CD4-positive, alpha-beta memory T cell (primary cell): ENCODE measurements at regions not wholly inside any gene's neighbourhood (a gene's known extent, or its start where the extent isn't known, plus 50 kb on each side); places are given as distances from the start of the nearest gene placed in this dataset.
"Not testable (repeated sequence)": the region's sequence is repeated elsewhere in the genome, so short reads cannot be mapped to it uniquely, and the experiment has no call there.

ENCODE experiments used
- CTCF ChIA-PET: fragments of 350-600 bp; sonication (Branson Sonifier 250); formaldehyde crosslinking; loops from one replicate; lab custom pipeline; 2021; ENCODE audit warnings: inconsistent platforms; ENCODE audit not compliant: partially characterized antibody; lab: Charles Lee
- POLR2A ChIA-PET: fragments of 350-600 bp; sonication (Branson Sonifier 250); formaldehyde crosslinking; loops from one replicate; lab custom pipeline; 2021; ENCODE audit not compliant: partially characterized antibody; lab: Charles Lee
- DNase-seq, 5 donors: peaks; one replicate each; pipeline versions ENCODE4 v3.0.0 to v3.0.0-alpha.2; 2020 to 2022; ENCODE audit warnings: mixed read lengths in 1 of 5
- H3K27ac ChIP-seq: one replicate; pipeline ENCODE4 v1.7.0; 2013; ENCODE audit warnings: low read depth, low read length
- H3K27me3 ChIP-seq: 2 replicates; pipeline ENCODE4 v1.7.0; 2013; ENCODE audit warnings: mild to moderate bottlenecking, low read length, moderate library complexity; ENCODE audit not compliant: insufficient read depth
- H3K36me3 ChIP-seq: 2 replicates; pipeline ENCODE4 v1.7.0; 2013; ENCODE audit warnings: mild to moderate bottlenecking, low read length, moderate library complexity; ENCODE audit not compliant: insufficient read depth
- H3K4me1 ChIP-seq: 2 replicates; pipeline ENCODE4 v1.7.0; 2013; ENCODE audit warnings: mild to moderate bottlenecking, low read length, moderate library complexity; ENCODE audit not compliant: insufficient read depth
- H3K4me3 ChIP-seq, 2 donors: one replicate each; pipeline ENCODE4 v1.7.0; 2013; ENCODE audit warnings: low read length in 2 of 2, mild to moderate bottlenecking in 1 of 2
- H3K9me3 ChIP-seq, 2 donors: one replicate each; pipeline ENCODE4 v1.7.0; 2013; ENCODE audit warnings: low read length in 2 of 2, control low read depth in 1 of 2; ENCODE audit not compliant: control insufficient read depth in 1 of 2
- H3K27ac Mint-ChIP-seq, 7 donors: one replicate each; pipeline ENCODE4 v1.8.0; 2020 to 2021; ENCODE audit warnings: mixed read lengths in 7 of 7, mild to moderate bottlenecking in 6 of 7, inconsistent platforms in 3 of 7, moderate library complexity in 3 of 7
- H3K27me3 Mint-ChIP-seq, 2 donors: one replicate each; pipeline ENCODE4 v1.8.0; 2020 to 2021; ENCODE audit warnings: mixed read lengths in 2 of 2
- H3K36me3 Mint-ChIP-seq, 2 donors: one replicate each; pipeline ENCODE4 v1.8.0; 2020 to 2021; ENCODE audit warnings: mixed read lengths in 2 of 2, inconsistent platforms in 1 of 2, mild to moderate bottlenecking in 1 of 2
- H3K4me1 Mint-ChIP-seq, 4 donors: one replicate each; pipeline ENCODE4 v1.8.0; 2020 to 2021; ENCODE audit warnings: mixed read lengths in 4 of 4, mild to moderate bottlenecking in 1 of 4
- H3K4me3 Mint-ChIP-seq, 8 donors: one replicate each; pipeline ENCODE4 v1.8.0; 2020 to 2021; ENCODE audit warnings: mixed read lengths in 8 of 8, mild to moderate bottlenecking in 7 of 8, moderate library complexity in 6 of 8, inconsistent platforms in 3 of 8
- H3K9me3 Mint-ChIP-seq, 8 donors: one replicate each; pipeline ENCODE4 v1.8.0; 2020 to 2021; ENCODE audit warnings: mixed read lengths in 8 of 8, mild to moderate bottlenecking in 5 of 8, inconsistent platforms in 3 of 8, moderate library complexity in 1 of 8
- intact Hi-C: fragments of 100-400 bp; cut with micrococcal nuclease; formaldehyde crosslinking; loops from one replicate; pipeline ENCODE4 v1.15.1; 2023

DNA sequence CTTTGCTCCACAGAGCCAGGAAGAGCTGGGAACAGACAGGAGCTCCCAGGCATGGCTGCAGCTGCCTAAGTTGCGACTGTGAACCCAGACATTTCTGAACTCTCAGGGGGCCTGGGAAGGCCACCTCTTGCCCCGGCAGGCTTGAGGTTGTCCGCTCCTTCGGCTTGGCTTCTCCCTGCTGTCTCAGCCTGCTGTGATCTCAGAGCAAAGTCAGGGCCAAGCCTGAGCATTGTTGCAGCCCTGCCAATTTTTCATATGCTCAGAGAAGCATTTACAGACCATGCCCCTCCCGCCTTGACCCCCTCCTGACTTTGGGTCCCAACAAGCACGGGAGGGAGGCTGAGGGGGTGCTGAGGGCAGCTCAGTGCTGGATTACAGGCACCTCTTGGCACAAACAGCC is 1439.1 kb upstream of the FLRT2 start:
- no peak for DNase-seq

DNA sequence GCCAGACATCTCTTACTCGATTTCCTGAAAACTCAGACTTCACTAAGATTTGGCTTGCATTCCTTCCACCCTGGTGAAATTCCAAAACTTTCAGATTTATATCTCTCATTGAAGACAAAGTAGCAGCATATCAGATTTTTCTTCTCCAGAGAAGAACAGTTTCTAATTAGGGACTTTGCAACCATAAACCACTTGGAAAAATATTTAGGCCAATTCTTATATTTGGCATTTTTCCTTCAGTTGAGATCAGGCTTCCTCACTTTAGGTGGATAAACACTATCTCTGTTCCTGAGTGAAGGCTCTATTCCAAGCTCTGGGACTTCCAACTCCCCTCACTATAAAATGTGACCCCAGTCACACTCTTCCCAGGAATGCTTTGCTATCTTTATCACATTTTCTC is 1434.3 kb upstream of the FLRT2 start:
- Histone ChIP-seq H3K27me3 (no peaks in the 10 kb centered on the region), H3K4me1 (no peaks in the 10 kb centered on the region), H3K4me3 (no peak overlapping the region), H3K27ac (no peak overlapping the region), H3K36me3 (no peaks in the 10 kb centered on the region), H3K9me3 (no peaks in the 10 kb centered on the region)
- intact Hi-C loops: no loop called here
- Mint-ChIP-seq H3K4me3 (no peak overlapping the region), H3K36me3 (no peaks in the 10 kb centered on the region), H3K27me3 (no peaks in the 10 kb centered on the region), H3K4me1 (no peaks in the 10 kb centered on the region), H3K27ac (no peak overlapping the region), H3K9me3 (peaks cover 0 to 28% (median 16%) of the 10 kb centered on the region in 8 donors)
- POLR2A ChIA-PET: no interaction called here
- CTCF ChIA-PET: no interaction called here
- no peak for DNase-seq

More for the DNA sequence above, 1439.1 kb upstream of the FLRT2 start:
- no peak overlapping the region for H3K4me3 ChIP-seq
- H3K27ac Mint-ChIP-seq: no peak overlapping the region
- intact Hi-C loops: no loop called here
- no peaks in the 10 kb centered on the region for H3K9me3 ChIP-seq
- no peak overlapping the region for H3K27ac ChIP-seq
- peaks cover 0 to 19% (median 12%) of the 10 kb centered on the region in 8 donors for H3K9me3 Mint-ChIP-seq
- POLR2A ChIA-PET: no interaction called here
- no peak overlapping the region for H3K4me3 Mint-ChIP-seq
- no peaks in the 10 kb centered on the region for H3K36me3 ChIP-seq
- no peaks in the 10 kb centered on the region for H3K27me3 ChIP-seq
- CTCF ChIA-PET: no interaction called here
- H3K27me3 Mint-ChIP-seq: no peaks in the 10 kb centered on the region
- H3K36me3 Mint-ChIP-seq: no peaks in the 10 kb centered on the region
- no peaks in the 10 kb centered on the region for H3K4me1 Mint-ChIP-seq
- no peaks in the 10 kb centered on the region for H3K4me1 ChIP-seq

DNA sequence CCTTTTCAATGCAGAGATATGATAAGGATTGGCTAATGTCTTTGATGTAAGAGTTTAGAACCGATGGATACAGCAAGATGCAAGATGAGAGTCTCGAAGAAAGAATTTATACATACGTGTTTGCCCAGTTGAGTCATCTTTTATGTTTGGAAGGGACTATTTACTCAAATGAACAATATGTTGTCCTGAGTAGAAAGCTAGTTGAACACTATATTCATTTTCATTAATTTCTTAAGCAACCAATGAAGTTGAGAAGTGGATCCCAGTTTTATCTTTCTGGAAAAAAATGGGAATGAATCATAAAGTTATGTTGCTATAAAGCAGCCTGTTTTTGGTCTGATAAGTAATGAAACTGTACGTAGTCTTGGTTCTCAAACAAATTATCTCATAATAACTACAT is 1431.7 kb upstream of the FLRT2 start:
- Histone ChIP-seq H3K4me3 (no peak overlapping the region), H3K36me3 (no peaks in the 10 kb centered on the region), H3K9me3 (peaks cover 0 to 8% of the 10 kb centered on the region in 2 donors), H3K27ac (no peak overlapping the region), H3K27me3 (no peaks in the 10 kb centered on the region), H3K4me1 (no peaks in the 10 kb centered on the region)
- intact Hi-C loops: no loop called here
- Mint-ChIP-seq H3K4me3 (no peak overlapping the region), H3K4me1 (no peaks in the 10 kb centered on the region), H3K9me3 (peaks cover 0 to 45% (median 31%) of the 10 kb centered on the region in 8 donors), H3K27ac (no peak overlapping the region), H3K27me3 (no peaks in the 10 kb centered on the region), H3K36me3 (peaks cover 0 to 1% of the 10 kb centered on the region in 2 donors)
- CTCF ChIA-PET: no interaction called here
- no peak for DNase-seq
- POLR2A ChIA-PET: no interaction called here

DNA sequence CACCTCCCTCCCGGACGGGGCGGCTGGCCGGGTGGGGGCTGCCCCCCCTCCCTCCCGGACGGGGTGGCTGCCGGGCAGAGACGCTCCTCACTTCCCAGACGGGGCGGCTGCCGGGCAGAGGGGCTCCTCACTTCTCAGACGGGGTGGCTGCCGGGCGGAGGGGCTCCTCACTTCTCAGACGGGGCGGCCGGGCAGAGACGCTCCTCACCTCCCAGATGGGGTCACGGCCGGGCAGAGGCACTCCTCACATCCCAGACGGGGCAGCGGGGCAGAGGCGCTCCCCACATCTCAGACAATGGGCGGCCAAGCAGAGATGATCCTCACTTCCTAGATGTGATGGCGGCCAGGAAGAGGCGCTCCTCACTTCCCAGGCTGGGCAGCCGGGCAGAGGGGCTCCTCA is 1430.4 kb upstream of the FLRT2 start:
- H3K27ac ChIP-seq, H3K9me3 ChIP-seq, H3K4me1 Mint-ChIP-seq, DNase-seq, H3K36me3 ChIP-seq, POLR2A ChIA-PET, H3K27me3 Mint-ChIP-seq, H3K4me1 ChIP-seq, H3K4me3 Mint-ChIP-seq, H3K27ac Mint-ChIP-seq, H3K4me3 ChIP-seq, H3K27me3 ChIP-seq, H3K36me3 Mint-ChIP-seq, intact Hi-C loops, CTCF ChIA-PET: not testable (repeated sequence)
- peaks cover 0 to 51% (median 30%) of the 10 kb centered on the region in 8 donors for H3K9me3 Mint-ChIP-seq

DNA sequence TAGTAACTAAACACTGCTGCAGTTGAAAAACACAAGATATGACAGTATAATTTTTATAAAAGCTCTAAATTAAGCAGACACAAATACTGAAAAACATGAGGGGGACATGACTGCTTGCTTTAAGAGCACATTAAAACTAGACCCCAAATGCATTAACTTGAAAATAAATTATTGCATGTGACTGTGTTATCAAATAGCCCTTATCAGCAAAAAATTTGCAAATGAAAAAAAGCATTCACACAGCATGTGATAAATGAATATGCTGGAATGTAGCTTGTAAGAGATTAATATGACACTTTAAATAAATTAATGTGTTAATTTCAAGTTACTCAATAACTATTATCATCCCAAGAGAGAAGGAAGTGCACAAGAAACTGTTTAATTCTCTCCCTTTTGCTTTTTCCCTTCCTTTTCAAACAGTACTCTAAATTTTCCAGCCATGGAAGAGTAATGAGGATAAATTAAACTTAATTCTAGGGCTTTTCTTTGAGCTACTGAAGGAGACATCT is 1422.1 kb upstream of the FLRT2 start:
- H3K36me3 ChIP-seq: no peaks in the 10 kb centered on the region
- POLR2A ChIA-PET: no interaction called here
- no peak overlapping the region for H3K4me3 Mint-ChIP-seq
- H3K27me3 ChIP-seq: no peaks in the 10 kb centered on the region
- intact Hi-C loops: no loop called here
- H3K4me1 Mint-ChIP-seq: no peaks in the 10 kb centered on the region
- H3K27me3 Mint-ChIP-seq: no peaks in the 10 kb centered on the region
- H3K36me3 Mint-ChIP-seq: no peaks in the 10 kb centered on the region
- no peak for DNase-seq
- H3K27ac ChIP-seq: no peak overlapping the region
- H3K4me1 ChIP-seq: no peaks in the 10 kb centered on the region
- H3K27ac Mint-ChIP-seq: no peak overlapping the region
- CTCF ChIA-PET: no interaction called here
- H3K4me3 ChIP-seq: no peak overlapping the region
- H3K9me3 Mint-ChIP-seq: peaks cover 0 to 18% (median 13%) of the 10 kb centered on the region in 8 donors
- H3K9me3 ChIP-seq: peaks cover 2 to 3% of the 10 kb centered on the region in 2 donors

DNA sequence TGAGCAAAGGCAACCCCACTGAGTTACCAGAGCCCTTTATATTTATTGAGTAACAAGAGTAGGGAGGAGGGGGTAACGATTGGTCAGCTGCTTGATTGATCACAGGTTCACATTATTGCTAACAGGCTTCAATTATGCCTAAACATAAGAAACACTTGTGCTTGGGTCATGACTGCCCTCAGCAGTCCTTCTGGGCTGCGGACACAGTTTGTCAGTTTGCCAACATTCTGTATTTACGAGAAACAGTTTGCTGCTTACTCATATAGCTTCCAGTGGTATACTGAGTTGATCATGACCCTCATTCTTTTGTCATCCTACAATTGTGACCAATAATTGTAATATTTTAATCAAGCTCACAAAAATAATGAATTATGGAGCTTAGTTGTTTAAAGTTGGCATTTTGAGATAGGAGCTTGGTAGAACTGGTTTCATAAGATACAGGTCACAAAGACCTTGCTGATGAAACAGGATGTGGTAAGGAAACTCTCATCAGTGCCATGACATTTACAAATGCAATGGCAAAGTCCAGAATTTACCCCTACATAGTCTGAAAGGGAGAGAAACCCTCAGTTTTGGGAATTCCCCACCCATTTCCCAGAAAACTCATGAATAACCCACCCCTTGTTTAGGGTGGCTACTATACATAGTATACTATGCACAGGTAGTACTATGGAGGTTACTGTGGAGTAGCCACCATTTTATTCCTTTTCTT is 1421.0 kb upstream of the FLRT2 start:
- DNase-seq: no peak
- no peaks in the 10 kb centered on the region for H3K4me1 Mint-ChIP-seq
- Histone ChIP-seq H3K27ac (no peak overlapping the region), H3K27me3 (no peaks in the 10 kb centered on the region), H3K9me3 (peaks cover 0 to 3% of the 10 kb centered on the region in 2 donors), H3K4me3 (no peak overlapping the region), H3K4me1 (no peaks in the 10 kb centered on the region), H3K36me3 (no peaks in the 10 kb centered on the region)
- no peaks in the 10 kb centered on the region for H3K27me3 Mint-ChIP-seq
- no peak overlapping the region for H3K27ac Mint-ChIP-seq
- CTCF ChIA-PET: no interaction called here
- peaks cover 0 to 23% (median 14%) of the 10 kb centered on the region in 8 donors for H3K9me3 Mint-ChIP-seq
- no peak overlapping the region for H3K4me3 Mint-ChIP-seq
- H3K36me3 Mint-ChIP-seq: no peaks in the 10 kb centered on the region
- POLR2A ChIA-PET: no interaction called here
- intact Hi-C loops: no loop called here

DNA sequence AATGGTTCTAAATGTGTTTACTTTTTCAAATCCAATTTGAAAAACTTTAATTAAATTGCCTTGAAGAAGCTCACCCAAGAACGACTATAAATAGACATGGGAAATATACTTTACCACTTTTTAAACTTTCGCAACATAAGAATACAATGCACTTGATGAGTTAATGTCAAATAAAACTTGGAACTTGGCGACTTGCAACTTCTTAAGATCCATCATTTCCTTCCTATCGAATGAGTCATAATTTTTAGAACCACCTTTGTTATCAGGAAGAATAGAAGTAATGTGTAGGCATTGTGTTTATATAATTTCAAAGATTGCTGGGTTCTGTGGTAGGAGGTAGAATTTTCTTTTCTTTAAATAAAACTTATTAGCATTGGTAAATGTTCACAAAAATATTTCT is 1417.4 kb upstream of the FLRT2 start:
- no peak overlapping the region for H3K4me3 ChIP-seq
- H3K9me3 Mint-ChIP-seq: peaks cover 0 to 36% (median 14%) of the 10 kb centered on the region in 8 donors
- ChIA-PET POLR2A (no interaction called here), CTCF (no interaction called here)
- no peak overlapping the region for H3K27ac Mint-ChIP-seq
- no peaks in the 10 kb centered on the region for H3K27me3 Mint-ChIP-seq
- no peaks in the 10 kb centered on the region for H3K4me1 Mint-ChIP-seq
- no peaks in the 10 kb centered on the region for H3K27me3 ChIP-seq
- no peaks in the 10 kb centered on the region for H3K36me3 Mint-ChIP-seq
- no peak for DNase-seq
- intact Hi-C loops: no loop called here
- no peaks in the 10 kb centered on the region for H3K9me3 ChIP-seq
- H3K4me1 ChIP-seq: no peaks in the 10 kb centered on the region
- no peak overlapping the region for H3K27ac ChIP-seq
- no peak overlapping the region for H3K4me3 Mint-ChIP-seq
- H3K36me3 ChIP-seq: no peaks in the 10 kb centered on the region
